Pancreas (tissue), 10 donors: ENCODE measurements at regions not wholly inside any gene's neighbourhood (a gene's known extent, or its start where the extent isn't known, plus 50 kb on each side); places are given as distances from the start of the nearest gene placed in this dataset.
"Not testable (repeated sequence)": the region's sequence is repeated elsewhere in the genome, so short reads cannot be mapped to it uniquely, and the experiment has no call there.

ENCODE experiments used
- ATAC-seq, 4 donors: fragments of 200-7000 bp; cut with Tn5 transposase; one replicate each; pipeline versions ENCODE4 v1.8.0 to v1.9.1; 2020; ENCODE audit warnings: mild to moderate bottlenecking in 4 of 4, moderate library complexity in 4 of 4
- DNase-seq, 6 donors: peaks; one replicate each; pipeline ENCODE4 v3.0.0-alpha.2; 2020
- FAIRE-seq: peaks from 2 replicates; lab custom pipeline; 2012; peaks lifted over from hg19 to GRCh38; lab: Jason Lieb, UNC
- H3K27ac ChIP-seq, 4 donors: fragments of 200-600 bp; sonication (generic); 1 replicate in 3 of 4; 2 replicates in 1 of 4; pipeline versions ENCODE4 v1.5.0 to v1.8.0; 2020
- H3K27me3 ChIP-seq, 4 donors: fragments of 200-600 bp; one replicate each; pipeline ENCODE4 v1.8.0; 2021
- H3K36me3 ChIP-seq, 3 donors: fragments of 200-600 bp; sonication (generic) in 1 of 3; one replicate each; pipeline versions ENCODE4 v1.5.0 to v1.8.0; 2020 to 2021
- H3K4me1 ChIP-seq, 3 donors: fragments of 200-600 bp; one replicate each; pipeline ENCODE4 v1.8.0; 2021
- H3K4me3 ChIP-seq, 4 donors: fragments of 200-600 bp; sonication (generic) in 2 of 4; one replicate each; pipeline versions ENCODE4 v1.5.0 to v1.8.0; 2020 to 2021
- H3K9me3 ChIP-seq, 4 donors: fragments of 200-600 bp; one replicate each; pipeline ENCODE4 v1.8.0; 2021
- WGBS, 2 donors: extraction: QIAGEN DNeasy Blood & Tissue Kit; methylation state at CpG; one replicate each; pipeline ENCODE4 v1.1.7; 2013; 5-methylcytosine and 5-hydroxymethylcytosine counted together
- intact Hi-C, 3 donors: fragments of 100-400 bp; cut with DNase I; formaldehyde crosslinking; loops; one replicate each; pipeline versions ENCODE4 v1.11.1 to v1.14.2; 2022
- TF ChIP-seq, protein P1 (sequence below), 4 donors: fragments of 200-600 bp; sonication (generic) in 3 of 4; IDR thresholded peaks; one replicate each; pipeline versions ENCODE4 v1.5.0 to v1.8.0; 2021; ENCODE audit warnings: antibody characterized with exemption in 4 of 4
- donor health status: healthy with polysubstance abuse.
- donor health status: DM: no; HTN: no; CAD: no; lungs with moderate emphysema.
- donor health status: DM: no; HTN: no; CAD: no.
- donor health status: control.
- donor health status: control.
- donor health status: Bipolar disorder and iron deficiency.
- donor health status: DM: yes; HTN: yes; CAD: no.
- donor health status: DM: no; HTN: no; CAD: no.
- donor health status: DM: no; HTN: no; CAD: no.
- donor health status: DM: yes; HTN: yes; CAD: no.

DNA sequence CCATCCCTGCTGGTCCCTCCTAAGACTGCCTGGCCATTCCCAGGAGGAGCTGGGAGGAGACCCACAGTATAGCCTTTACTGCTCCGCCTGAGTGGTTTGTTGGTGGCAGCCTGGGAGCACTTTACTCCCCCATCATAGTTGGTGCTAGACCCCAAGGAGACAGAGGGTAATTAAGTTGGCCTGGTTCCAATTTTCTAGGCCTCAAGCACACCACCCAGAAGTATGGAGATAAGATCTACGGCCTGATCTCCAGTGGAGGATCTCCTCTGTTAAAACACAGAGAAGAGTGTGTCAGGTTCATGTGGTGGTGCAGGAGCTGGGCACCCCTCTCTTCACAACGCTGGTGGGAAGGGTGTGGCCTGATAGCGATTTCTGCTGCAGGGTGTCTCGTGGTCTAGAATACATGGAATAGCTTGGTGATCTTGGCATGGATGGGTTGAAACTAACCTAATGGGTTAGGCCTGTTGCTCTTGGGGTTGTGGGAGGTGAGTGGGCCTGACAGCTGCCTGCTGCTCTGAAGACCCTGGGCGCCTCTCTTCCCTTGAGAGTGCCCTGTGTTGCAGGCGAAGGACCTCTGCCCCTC lies 68.5 kb downstream of the FASLG start:
- 85 to 96% methylated on average over 7 of the region's 7 CpGs for WGBS, 2 donors
- DNase-seq = no peak
- Histone ChIP-seq H3K36me3 (no peaks in the 10 kb centered on the region), H3K27me3 (no peaks in the 10 kb centered on the region), H3K27ac (no peak overlapping the region), H3K4me3 (no peak overlapping the region), H3K4me1 (no peaks in the 10 kb centered on the region), H3K9me3 (no peaks in the 10 kb centered on the region)
- TF ChIP-seq, protein P1, sequence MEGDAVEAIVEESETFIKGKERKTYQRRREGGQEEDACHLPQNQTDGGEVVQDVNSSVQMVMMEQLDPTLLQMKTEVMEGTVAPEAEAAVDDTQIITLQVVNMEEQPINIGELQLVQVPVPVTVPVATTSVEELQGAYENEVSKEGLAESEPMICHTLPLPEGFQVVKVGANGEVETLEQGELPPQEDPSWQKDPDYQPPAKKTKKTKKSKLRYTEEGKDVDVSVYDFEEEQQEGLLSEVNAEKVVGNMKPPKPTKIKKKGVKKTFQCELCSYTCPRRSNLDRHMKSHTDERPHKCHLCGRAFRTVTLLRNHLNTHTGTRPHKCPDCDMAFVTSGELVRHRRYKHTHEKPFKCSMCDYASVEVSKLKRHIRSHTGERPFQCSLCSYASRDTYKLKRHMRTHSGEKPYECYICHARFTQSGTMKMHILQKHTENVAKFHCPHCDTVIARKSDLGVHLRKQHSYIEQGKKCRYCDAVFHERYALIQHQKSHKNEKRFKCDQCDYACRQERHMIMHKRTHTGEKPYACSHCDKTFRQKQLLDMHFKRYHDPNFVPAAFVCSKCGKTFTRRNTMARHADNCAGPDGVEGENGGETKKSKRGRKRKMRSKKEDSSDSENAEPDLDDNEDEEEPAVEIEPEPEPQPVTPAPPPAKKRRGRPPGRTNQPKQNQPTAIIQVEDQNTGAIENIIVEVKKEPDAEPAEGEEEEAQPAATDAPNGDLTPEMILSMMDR (IDR thresholded peaks at IDR 0.05) = no peak
- ATAC-seq = no peak
- FAIRE-seq = no peak
- intact Hi-C loops = loop anchor here in 1 of 3 donors (10.0 kb wide), 1 partner anchor 303 kb away; the partner anchor contains the start of gene C1orf105

DNA sequence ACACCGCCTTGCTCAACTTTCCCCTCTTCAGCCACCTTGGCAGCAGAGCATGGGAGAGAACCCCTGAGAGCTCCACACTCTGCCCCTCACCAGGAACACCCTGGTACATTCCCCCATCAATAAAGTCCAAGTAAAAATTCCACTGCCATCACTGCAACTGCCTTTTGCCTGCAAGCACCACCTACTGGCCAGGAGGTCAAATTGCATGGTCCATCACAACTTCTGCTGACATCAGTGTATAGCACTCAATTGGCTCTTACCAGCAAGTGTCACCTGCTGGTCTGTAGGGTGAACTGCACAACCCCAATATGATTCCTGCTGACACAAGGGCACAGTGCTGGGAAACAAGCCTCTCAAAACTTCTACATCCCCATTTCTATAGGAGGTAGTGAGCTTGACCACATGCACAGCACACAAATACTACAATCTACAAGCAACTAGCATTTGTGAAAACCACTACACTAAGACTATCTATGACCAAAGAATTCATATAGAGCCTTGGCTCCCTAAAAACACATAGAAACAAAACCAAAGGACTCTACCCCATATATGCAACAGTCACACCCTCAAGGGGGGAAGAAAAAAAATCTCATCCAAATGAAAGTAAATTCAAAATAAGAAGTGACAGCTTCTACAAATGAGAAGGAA lies 69.2 kb downstream of the FASLG start:
- DNase-seq (no peak), FAIRE-seq (no peak), ATAC-seq (peak in 2 of 4 donors; percentile 54 to 63)
- H3K4me1 ChIP-seq = no peaks in the 10 kb centered on the region
- H3K9me3 ChIP-seq = no peaks in the 10 kb centered on the region
- intact Hi-C loops = loop anchor here in 1 of 3 donors (10.0 kb wide), 1 partner anchor 303 kb away; the partner anchor contains the start of gene C1orf105
- H3K27ac ChIP-seq = no peak overlapping the region
- TF ChIP-seq, protein P1 (IDR thresholded peaks at IDR 0.05) = peak in 2 of 4 donors; percentile 10 to 36
- H3K4me3 ChIP-seq = no peak overlapping the region
- WGBS, 2 donors = 97 to 100% methylated on average over 1 of the region's 1 CpG
- no peaks in the 10 kb centered on the region for H3K27me3 ChIP-seq
- no peaks in the 10 kb centered on the region for H3K36me3 ChIP-seq

DNA sequence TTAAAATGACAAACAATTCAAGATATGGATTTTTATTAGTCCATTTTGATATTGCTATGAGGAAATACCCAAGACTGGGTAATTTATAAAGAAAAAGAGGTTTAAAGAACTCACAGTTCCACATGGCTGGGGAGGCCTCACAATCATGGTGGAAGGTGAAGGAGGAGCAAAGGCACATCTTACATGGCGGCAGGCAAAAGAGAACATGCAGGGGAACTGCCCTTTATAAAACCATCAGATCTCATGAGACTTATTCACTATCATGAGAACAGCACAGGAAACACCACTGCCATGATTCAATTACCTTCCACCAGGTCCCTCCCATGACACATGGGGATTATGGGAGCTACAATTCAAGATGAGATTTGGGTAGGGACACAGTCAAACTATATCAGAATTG lies 69.8 kb downstream of the FASLG start:
- not testable (repeated sequence) for FAIRE-seq, DNase-seq, H3K27ac ChIP-seq, H3K4me1 ChIP-seq, H3K9me3 ChIP-seq, ATAC-seq, H3K27me3 ChIP-seq, H3K4me3 ChIP-seq, H3K36me3 ChIP-seq
- intact Hi-C loops = loop anchor here in 1 of 3 donors (10.0 kb wide), 1 partner anchor 304 kb away; the partner anchor contains the start of gene C1orf105
- 96 to 100% methylated on average over 1 of the region's 1 CpG for WGBS, 2 donors

DNA sequence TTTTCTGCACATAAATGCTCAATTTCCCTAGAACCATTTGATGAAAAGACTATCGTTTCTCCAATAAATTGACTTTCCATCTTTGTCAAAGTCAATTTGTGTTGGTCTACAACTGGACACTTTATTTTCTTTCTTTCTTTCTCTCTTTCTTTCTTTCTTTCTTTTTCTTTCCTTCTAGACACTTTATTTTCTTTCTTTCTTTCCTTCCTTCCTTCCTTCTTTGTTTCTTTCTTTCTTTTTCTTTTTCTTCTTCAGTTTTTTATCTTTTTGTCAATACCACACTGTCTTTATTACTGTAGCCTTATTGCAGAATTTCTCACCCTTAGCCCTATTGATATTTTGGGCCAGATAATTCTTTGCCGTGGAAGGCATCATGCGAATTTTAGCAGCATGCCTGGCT lies 73.5 kb downstream of the FASLG start:
- 81 to 87% methylated on average over 3 of the region's 3 CpGs for WGBS, 2 donors
- ATAC-seq = no peak
- Histone ChIP-seq H3K4me1 (peaks cover 0 to 4% (median 0%) of the 10 kb centered on the region in 3 donors), H3K27me3 (no peaks in the 10 kb centered on the region), H3K36me3 (no peaks in the 10 kb centered on the region), H3K27ac (no peak overlapping the region), H3K4me3 (no peak overlapping the region), H3K9me3 (no peaks in the 10 kb centered on the region)
- DNase-seq = no peak
- intact Hi-C loops = no loop called here
- FAIRE-seq = no peak
- TF ChIP-seq, protein P1 (IDR thresholded peaks at IDR 0.05) = no peak

DNA sequence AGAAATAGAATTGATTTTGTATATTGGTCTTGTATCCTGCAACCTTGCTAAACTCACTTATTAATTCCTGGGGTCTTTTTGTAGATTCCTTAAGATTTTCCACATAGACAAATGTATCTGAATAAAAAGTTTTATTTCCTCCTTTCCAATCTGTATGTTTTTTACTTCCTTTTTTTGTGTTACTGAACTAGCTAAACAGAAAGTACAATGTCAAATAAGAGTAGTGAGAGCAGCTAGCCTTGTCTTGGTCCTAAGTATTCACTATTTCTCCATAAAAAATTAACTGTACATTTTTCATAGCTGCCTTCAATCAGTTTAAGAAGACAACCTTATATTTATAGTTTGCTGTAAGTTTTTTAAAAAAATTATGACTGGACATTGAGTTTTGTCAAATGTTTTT lies 74.9 kb downstream of the FASLG start:
- TF ChIP-seq, protein P1 (IDR thresholded peaks at IDR 0.05) = no peak
- ATAC-seq (no peak), DNase-seq (no peak), FAIRE-seq (no peak)
- intact Hi-C loops = no loop called here
- no peak overlapping the region for H3K4me3 ChIP-seq
- peaks cover 0 to 4% (median 0%) of the 10 kb centered on the region in 3 donors for H3K4me1 ChIP-seq
- no peaks in the 10 kb centered on the region for H3K9me3 ChIP-seq
- H3K27me3 ChIP-seq = no peaks in the 10 kb centered on the region
- no peak overlapping the region for H3K27ac ChIP-seq
- H3K36me3 ChIP-seq = no peaks in the 10 kb centered on the region
